H9 (cell line): ENCODE measurements at regions not wholly inside any gene's neighbourhood (a gene's known extent, or its start where the extent isn't known, plus 50 kb on each side); places are given as distances from the start of the nearest gene placed in this dataset.

Experiments
- DNase-seq: peaks from one replicate; pipeline ENCODE4 v3.0.0-alpha.2; 2017
- H2AFZ ChIP-seq: one replicate; pipeline ENCODE4 v1.6.1; 2013; ENCODE audit warnings: mild to moderate bottlenecking, low read length, control low read depth, moderate library complexity
- H2AK5ac ChIP-seq: 2 replicates; pipeline ENCODE4 v1.6.1; 2013; ENCODE audit warnings: low read length, control low read depth, mixed read lengths; ENCODE audit not compliant: insufficient read length
- H2BK120ac ChIP-seq: one replicate; pipeline ENCODE4 v1.6.1; 2013; ENCODE audit warnings: low read depth, mild to moderate bottlenecking, low read length, control low read depth, inconsistent platforms; ENCODE audit not compliant: poor library complexity, severe bottlenecking
- H2BK12ac ChIP-seq: 2 replicates; pipeline ENCODE4 v1.6.1; 2013; ENCODE audit warnings: low read length, control low read depth, mixed read lengths, low read depth; ENCODE audit not compliant: insufficient read length
- H2BK15ac ChIP-seq: 2 replicates; pipeline ENCODE4 v1.6.1; 2013; ENCODE audit warnings: low read depth, low read length, control low read depth
- H2BK20ac ChIP-seq: one replicate; pipeline ENCODE4 v1.6.1; 2013; ENCODE audit warnings: low read depth, mild to moderate bottlenecking, low read length, control low read depth, inconsistent platforms; ENCODE audit not compliant: poor library complexity, severe bottlenecking
- H2BK5ac ChIP-seq: 2 replicates; pipeline ENCODE4 v1.6.1; 2013; ENCODE audit warnings: low read length, control low read depth, mixed read lengths; ENCODE audit not compliant: insufficient read length
- H3K14ac ChIP-seq: 2 replicates; pipeline ENCODE4 v1.6.1; 2013; ENCODE audit warnings: low read length, control low read depth; ENCODE audit not compliant: insufficient read depth
- H3K18ac ChIP-seq: 2 replicates; pipeline ENCODE4 v1.6.1; 2013; ENCODE audit warnings: low read depth, mild to moderate bottlenecking, mixed read lengths, low read length, control low read depth; ENCODE audit not compliant: insufficient read length
- H3K23ac ChIP-seq: 2 replicates; pipeline ENCODE4 v1.6.1; 2013; ENCODE audit warnings: low read length, control low read depth, mixed read lengths, low read depth; ENCODE audit not compliant: insufficient read length
- H3K23me2 ChIP-seq: 2 replicates; pipeline ENCODE4 v1.6.1; 2013; ENCODE audit warnings: low read depth, mild to moderate bottlenecking, mixed read lengths, low read length, control low read depth; ENCODE audit not compliant: insufficient read length, poor library complexity, severe bottlenecking
- H3K27ac ChIP-seq: 2 replicates; pipeline ENCODE4 v1.5.1; 2013; ENCODE audit warnings: low read length, control low read depth, mixed read lengths, low read depth; ENCODE audit not compliant: insufficient read length
- H3K27me3 ChIP-seq: 2 replicates; pipeline ENCODE4 v1.6.1; 2013; ENCODE audit warnings: low read length, control low read depth, inconsistent platforms; ENCODE audit not compliant: insufficient read depth
- H3K4ac ChIP-seq: 2 replicates; pipeline ENCODE4 v1.6.1; 2013; ENCODE audit warnings: low read depth, mild to moderate bottlenecking, control low read depth, inconsistent platforms, low read length, moderate library complexity
- H3K4me1 ChIP-seq: 2 replicates; pipeline ENCODE4 v1.6.1; 2013; ENCODE audit warnings: low read length, control low read depth, inconsistent platforms; ENCODE audit not compliant: insufficient read depth
- H3K4me2 ChIP-seq: 2 replicates; pipeline ENCODE4 v1.6.1; 2013; ENCODE audit warnings: low read length, control low read depth, mixed read lengths; ENCODE audit not compliant: insufficient read length, insufficient read depth
- H3K56ac ChIP-seq: 2 replicates; pipeline ENCODE4 v1.6.1; 2013; ENCODE audit warnings: low read depth, mild to moderate bottlenecking, mixed read lengths, low read length, control low read depth; ENCODE audit not compliant: insufficient read length
- H3K79me1 ChIP-seq: 2 replicates; pipeline ENCODE4 v1.6.1; 2013; ENCODE audit warnings: low read depth, mild to moderate bottlenecking, moderate library complexity, low read length, control low read depth, inconsistent platforms; ENCODE audit not compliant: insufficient read depth, poor library complexity, severe bottlenecking
- H3K79me2 ChIP-seq: 2 replicates; pipeline ENCODE4 v1.6.1; 2013; ENCODE audit warnings: low read length, control low read depth, inconsistent platforms; ENCODE audit not compliant: insufficient read depth
- H3K9ac ChIP-seq: 2 replicates; pipeline ENCODE4 v1.6.1; 2013; ENCODE audit warnings: low read length, control low read depth, mixed read lengths; ENCODE audit not compliant: insufficient read length; ENCODE audit errors: extremely low read depth
- H3K9me3 ChIP-seq: one replicate; pipeline ENCODE4 v1.6.1; 2013; ENCODE audit warnings: low read depth, low read length, inconsistent platforms; ENCODE audit not compliant: control insufficient read depth
- H3T11ph ChIP-seq: one replicate; pipeline ENCODE4 v1.6.1; 2013; ENCODE audit warnings: mild to moderate bottlenecking, low read length, control low read depth, inconsistent platforms
- H4K20me1 ChIP-seq: one replicate; pipeline ENCODE4 v1.6.1; 2013; ENCODE audit not compliant: control insufficient read depth, insufficient read length, insufficient read depth
- H4K5ac ChIP-seq: 2 replicates; pipeline ENCODE4 v1.6.1; 2013; ENCODE audit warnings: low read depth, mild to moderate bottlenecking, mixed read lengths, low read length, control low read depth; ENCODE audit not compliant: insufficient read length
- H4K8ac ChIP-seq: replicated peaks from 2 replicates; pipeline ENCODE4 v1.6.1; 2013; ENCODE audit warnings: low read length, control low read depth, mixed read lengths, low read depth; ENCODE audit not compliant: insufficient read length
- H4K91ac ChIP-seq: 2 replicates; pipeline ENCODE4 v1.6.1; 2013; ENCODE audit warnings: low read depth, mild to moderate bottlenecking, moderate library complexity, mixed read lengths, low read length, control low read depth; ENCODE audit not compliant: insufficient read length
- H3K27ac Mint-ChIP-seq, 3 experiments: 2 replicates in 2 of 3; 3 replicates in 1 of 3; pipeline ENCODE4 v1.8.0; 2020 to 2021; ENCODE audit warnings: mixed read lengths in 3 of 3, mild to moderate bottlenecking in 1 of 3, moderate library complexity in 1 of 3
- H3K27me3 Mint-ChIP-seq: 2 replicates; pipeline ENCODE4 v1.8.0; 2021; ENCODE audit warnings: low read depth, mild to moderate bottlenecking, moderate library complexity, mixed read lengths
- H3K36me3 Mint-ChIP-seq, 3 experiments: 2 replicates in 2 of 3; 3 replicates in 1 of 3; pipeline ENCODE4 v1.8.0; 2020 to 2021; ENCODE audit warnings: low read depth in 3 of 3, mixed read lengths in 3 of 3; ENCODE audit not compliant: insufficient read depth in 1 of 3
- H3K4me1 Mint-ChIP-seq, 2 experiments: 2 replicates each; pipeline ENCODE4 v1.8.0; 2020; ENCODE audit warnings: mixed read lengths in 2 of 2
- H3K4me3 Mint-ChIP-seq, 2 experiments: 2 replicates in 1 of 2; 3 replicates in 1 of 2; pipeline ENCODE4 v1.8.0; 2020 to 2021; ENCODE audit warnings: mild to moderate bottlenecking in 2 of 2, mixed read lengths in 2 of 2, moderate library complexity in 1 of 2
- H3K9me3 Mint-ChIP-seq, 2 experiments: 2 replicates in 1 of 2; 3 replicates in 1 of 2; pipeline ENCODE4 v1.8.0; 2020; ENCODE audit warnings: mild to moderate bottlenecking in 2 of 2, mixed read lengths in 2 of 2, moderate library complexity in 1 of 2
- WGBS: extraction: QIAGEN DNeasy Blood & Tissue Kit; methylation state at CpG from one replicate; pipeline ENCODE4 v1.1.7; 2013; ENCODE audit warnings: missing lambda C conversion rate, low lambda C conversion rate, mixed read lengths; ENCODE audit not compliant: insufficient read length; ENCODE audit errors: extremely low coverage; 5-methylcytosine and 5-hydroxymethylcytosine counted together
- TF ChIP-seq, protein P1 (sequence below): fragments of 200-600 bp; sonication (generic); conservative IDR thresholded peaks from 3 replicates; pipeline ENCODE4 v1.8.0; 2021; ENCODE audit warnings: antibody characterized with exemption, mild to moderate bottlenecking

GRCh38 chr4:4727536-4727935 is 131.9 kb upstream of the MSX1 start:
- Histone ChIP-seq H2BK15ac (no peak overlapping the region), H2BK12ac (no peak overlapping the region), H4K91ac (no peak overlapping the region), H3K14ac (no peak overlapping the region), H2AK5ac (no peak overlapping the region), H3K9ac (no peak overlapping the region), H4K5ac (no peak overlapping the region), H2AFZ (no peak overlapping the region), H3K4me2 (no peak overlapping the region), H3K23ac (no peak overlapping the region), H2BK20ac (no peak overlapping the region), H3K18ac (no peak overlapping the region), H3K4me1 (no peaks in the 10 kb centered on the region), H3T11ph (no peak overlapping the region), H4K8ac (no peak overlapping the region), H4K20me1 (no peaks in the 10 kb centered on the region), H2BK120ac (no peak overlapping the region), H3K4ac (no peak overlapping the region), H3K56ac (no peak overlapping the region), H3K79me1 (no peaks in the 10 kb centered on the region), H3K23me2 (no peaks in the 10 kb centered on the region), H3K9me3 (peaks cover 38% of the 10 kb centered on the region), H3K79me2 (no peaks in the 10 kb centered on the region), H3K27ac (no peak overlapping the region), H2BK5ac (no peak overlapping the region), H3K27me3 (no peaks in the 10 kb centered on the region)
- H3K27me3 Mint-ChIP-seq: peaks cover 22% of the 10 kb centered on the region
- WGBS: no CpG with 5 or more reads among the region's 1 CpG
- H3K4me1 Mint-ChIP-seq: peaks cover 4 to 8% of the 10 kb centered on the region in 2 experiments; a peak in 3 of 4 replicates
- no peak for DNase-seq
- no peak overlapping the region for H3K4me3 Mint-ChIP-seq
- H3K36me3 Mint-ChIP-seq: peaks cover 18 to 26% (median 21%) of the 10 kb centered on the region in 3 experiments
- H3K27ac Mint-ChIP-seq: no peak overlapping the region
- TF ChIP-seq, protein P1, sequence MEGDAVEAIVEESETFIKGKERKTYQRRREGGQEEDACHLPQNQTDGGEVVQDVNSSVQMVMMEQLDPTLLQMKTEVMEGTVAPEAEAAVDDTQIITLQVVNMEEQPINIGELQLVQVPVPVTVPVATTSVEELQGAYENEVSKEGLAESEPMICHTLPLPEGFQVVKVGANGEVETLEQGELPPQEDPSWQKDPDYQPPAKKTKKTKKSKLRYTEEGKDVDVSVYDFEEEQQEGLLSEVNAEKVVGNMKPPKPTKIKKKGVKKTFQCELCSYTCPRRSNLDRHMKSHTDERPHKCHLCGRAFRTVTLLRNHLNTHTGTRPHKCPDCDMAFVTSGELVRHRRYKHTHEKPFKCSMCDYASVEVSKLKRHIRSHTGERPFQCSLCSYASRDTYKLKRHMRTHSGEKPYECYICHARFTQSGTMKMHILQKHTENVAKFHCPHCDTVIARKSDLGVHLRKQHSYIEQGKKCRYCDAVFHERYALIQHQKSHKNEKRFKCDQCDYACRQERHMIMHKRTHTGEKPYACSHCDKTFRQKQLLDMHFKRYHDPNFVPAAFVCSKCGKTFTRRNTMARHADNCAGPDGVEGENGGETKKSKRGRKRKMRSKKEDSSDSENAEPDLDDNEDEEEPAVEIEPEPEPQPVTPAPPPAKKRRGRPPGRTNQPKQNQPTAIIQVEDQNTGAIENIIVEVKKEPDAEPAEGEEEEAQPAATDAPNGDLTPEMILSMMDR: no peak
- peaks cover 40% of the 10 kb centered on the region in 2 experiments for H3K9me3 Mint-ChIP-seq
